BE2C (cell line): ENCODE measurements at regions not wholly inside any gene's neighbourhood (a gene's known extent, or its start where the extent isn't known, plus 50 kb on each side); places are given as distances from the start of the nearest gene placed in this dataset.

Experiments
- DNase-seq: peaks from one replicate; pipeline ENCODE4 v3.0.0-alpha.2; 2020
- H3K27me3 ChIP-seq: fragments of 250-450 bp; sonication (Bioruptor Pico); 2 replicates; pipeline ENCODE4 v1.5.1; 2020; ENCODE audit warnings: mild to moderate bottlenecking
- H3K36me3 ChIP-seq: fragments of 250-450 bp; sonication (Bioruptor Pico); 2 replicates; pipeline ENCODE4 v1.5.1; 2020; ENCODE audit warnings: mild to moderate bottlenecking
- H3K4me1 ChIP-seq: fragments of 250-450 bp; sonication (Bioruptor Pico); 2 replicates; pipeline ENCODE4 v1.5.1; 2020
- H3K4me3 ChIP-seq: 2 replicates; pipeline ENCODE4 v1.5.1; 2011; ENCODE audit warnings: low read depth, low read length
- H3K9me3 ChIP-seq: fragments of 250-450 bp; sonication (Bioruptor Pico); 2 replicates; pipeline ENCODE4 v1.5.1; 2020
- CTCF ChIP-seq: IDR thresholded peaks from 2 replicates; pipeline ENCODE4 v1.5.1; 2012; ENCODE audit warnings: mild to moderate bottlenecking, low read depth, low read length

GRCh38 chr3:43998370-43998835, 243.3 kb upstream of the TOPAZ1 start:
- Histone ChIP-seq H3K4me1 (no peaks in the 10 kb centered on the region), H3K9me3 (no peaks in the 10 kb centered on the region), H3K27me3 (peaks cover 8% of the 10 kb centered on the region), H3K36me3 (no peaks in the 10 kb centered on the region), H3K4me3 (peak overlapping the region; percentile 76)
- no peak for TF ChIP-seq CTCF
- DNase-seq: no peak

- H3K36me3 ChIP-seq: no peaks in the 10 kb centered on the region
- H3K27me3 ChIP-seq: peaks cover 8% of the 10 kb centered on the region
- peak; percentile 83 for DNase-seq
- TF ChIP-seq CTCF: no peak
- H3K9me3 ChIP-seq: no peaks in the 10 kb centered on the region
- H3K4me1 ChIP-seq: no peaks in the 10 kb centered on the region
- peak overlapping the region; percentile 76 for H3K4me3 ChIP-seq
Measured at GRCh38 chr3:43998836-43999727, 242.6 kb upstream of the TOPAZ1 start.

GRCh38 chr3:43999728-44000319, 241.9 kb upstream of the TOPAZ1 start:
- DNase-seq: no peak
- peak overlapping the region; percentile 76 for H3K4me3 ChIP-seq
- H3K27me3 ChIP-seq: peaks cover 8% of the 10 kb centered on the region
- TF ChIP-seq CTCF: no peak
- H3K4me1 ChIP-seq: no peaks in the 10 kb centered on the region
- no peaks in the 10 kb centered on the region for H3K9me3 ChIP-seq
- H3K36me3 ChIP-seq: no peaks in the 10 kb centered on the region

- Histone ChIP-seq H3K27me3 (peaks cover 4% of the 10 kb centered on the region; the same call in 1 of the 2 replicates), H3K9me3 (no peaks in the 10 kb centered on the region), H3K4me1 (no peaks in the 10 kb centered on the region), H3K4me3 (peak overlapping the region; percentile 76), H3K36me3 (no peaks in the 10 kb centered on the region)
- TF ChIP-seq CTCF: no peak
- no peak for DNase-seq
Measured at GRCh38 chr3:44000586-44000985, 241.1 kb upstream of the TOPAZ1 start.

GRCh38 chr3:44001072-44001471, 240.6 kb upstream of the TOPAZ1 start:
- no peak for TF ChIP-seq CTCF
- Histone ChIP-seq H3K4me1 (no peaks in the 10 kb centered on the region), H3K36me3 (no peaks in the 10 kb centered on the region), H3K9me3 (no peaks in the 10 kb centered on the region), H3K27me3 (peaks cover 3% of the 10 kb centered on the region; the same call in 1 of the 2 replicates), H3K4me3 (peak overlapping the region; percentile 23)
- DNase-seq: no peak

- TF ChIP-seq CTCF: no peak
- H3K36me3 ChIP-seq: no peaks in the 10 kb centered on the region
- no peaks in the 10 kb centered on the region for H3K9me3 ChIP-seq
- no peak for DNase-seq
- H3K4me1 ChIP-seq: no peaks in the 10 kb centered on the region
- no peak overlapping the region for H3K4me3 ChIP-seq
- no peaks in the 10 kb centered on the region for H3K27me3 ChIP-seq
Measured at GRCh38 chr3:44003801-44004200, 237.9 kb upstream of the TOPAZ1 start.
